PFSK-1 (cell line): ENCODE measurements at regions not wholly inside any gene's neighbourhood (a gene's known extent, or its start where the extent isn't known, plus 50 kb on each side); places are given as distances from the start of the nearest gene placed in this dataset.

ENCODE experiments used
- POLR2AphosphoS5 ChIP-seq: IDR thresholded peaks from 2 replicates; pipeline ENCODE4 v1.6.1; 2012; ENCODE audit warnings: low read depth, mild to moderate bottlenecking, control low read depth, low read length, moderate library complexity
- TF ChIP-seq, protein P1 (sequence below), 2 experiments: IDR thresholded peaks; 2 replicates each; pipeline versions ENCODE4 v1.6.1 to v1.8.0; 2011 to 2012; ENCODE audit warnings: low read depth in 2 of 2, low read length in 2 of 2, control low read depth in 1 of 2, inconsistent platforms in 1 of 2, mild to moderate bottlenecking in 1 of 2, moderate library complexity in 1 of 2; ENCODE audit not compliant: insufficient read depth in 1 of 2

DNA sequence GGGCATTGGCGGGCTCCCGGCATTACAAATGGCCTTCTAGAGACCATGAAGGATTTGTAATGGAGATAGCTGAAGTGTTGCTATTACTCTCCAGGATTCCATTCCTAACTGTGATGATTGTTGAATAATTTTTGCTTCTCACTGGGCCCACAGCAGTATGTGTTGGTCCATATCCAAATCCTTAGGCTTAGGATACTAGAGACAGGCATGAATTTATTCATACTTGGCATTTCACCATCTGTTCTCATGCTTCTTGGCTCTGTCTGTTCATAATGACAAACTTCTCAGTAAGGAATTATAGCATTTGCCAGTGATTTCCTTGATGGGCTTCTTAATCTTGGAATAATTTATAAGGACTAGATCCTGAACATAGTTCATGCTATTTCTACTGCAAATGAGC is 832.9 kb downstream of the C12orf50 start:
- TF ChIP-seq POLR2AphosphoS5: no peak
- TF ChIP-seq, protein P1, sequence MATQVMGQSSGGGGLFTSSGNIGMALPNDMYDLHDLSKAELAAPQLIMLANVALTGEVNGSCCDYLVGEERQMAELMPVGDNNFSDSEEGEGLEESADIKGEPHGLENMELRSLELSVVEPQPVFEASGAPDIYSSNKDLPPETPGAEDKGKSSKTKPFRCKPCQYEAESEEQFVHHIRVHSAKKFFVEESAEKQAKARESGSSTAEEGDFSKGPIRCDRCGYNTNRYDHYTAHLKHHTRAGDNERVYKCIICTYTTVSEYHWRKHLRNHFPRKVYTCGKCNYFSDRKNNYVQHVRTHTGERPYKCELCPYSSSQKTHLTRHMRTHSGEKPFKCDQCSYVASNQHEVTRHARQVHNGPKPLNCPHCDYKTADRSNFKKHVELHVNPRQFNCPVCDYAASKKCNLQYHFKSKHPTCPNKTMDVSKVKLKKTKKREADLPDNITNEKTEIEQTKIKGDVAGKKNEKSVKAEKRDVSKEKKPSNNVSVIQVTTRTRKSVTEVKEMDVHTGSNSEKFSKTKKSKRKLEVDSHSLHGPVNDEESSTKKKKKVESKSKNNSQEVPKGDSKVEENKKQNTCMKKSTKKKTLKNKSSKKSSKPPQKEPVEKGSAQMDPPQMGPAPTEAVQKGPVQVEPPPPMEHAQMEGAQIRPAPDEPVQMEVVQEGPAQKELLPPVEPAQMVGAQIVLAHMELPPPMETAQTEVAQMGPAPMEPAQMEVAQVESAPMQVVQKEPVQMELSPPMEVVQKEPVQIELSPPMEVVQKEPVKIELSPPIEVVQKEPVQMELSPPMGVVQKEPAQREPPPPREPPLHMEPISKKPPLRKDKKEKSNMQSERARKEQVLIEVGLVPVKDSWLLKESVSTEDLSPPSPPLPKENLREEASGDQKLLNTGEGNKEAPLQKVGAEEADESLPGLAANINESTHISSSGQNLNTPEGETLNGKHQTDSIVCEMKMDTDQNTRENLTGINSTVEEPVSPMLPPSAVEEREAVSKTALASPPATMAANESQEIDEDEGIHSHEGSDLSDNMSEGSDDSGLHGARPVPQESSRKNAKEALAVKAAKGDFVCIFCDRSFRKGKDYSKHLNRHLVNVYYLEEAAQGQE (IDR thresholded peaks at IDR 0.05; ENCODE audit: insufficient read depth in 1 of 2, low read depth in 2 of 2, low read length in 2 of 2): no peak
